ENCODE measurements at regions not wholly inside any gene's neighbourhood (a gene's known extent, or its start where the extent isn't known, plus 50 kb on each side); places are given as distances from the start of the nearest gene placed in this dataset.

DNA sequence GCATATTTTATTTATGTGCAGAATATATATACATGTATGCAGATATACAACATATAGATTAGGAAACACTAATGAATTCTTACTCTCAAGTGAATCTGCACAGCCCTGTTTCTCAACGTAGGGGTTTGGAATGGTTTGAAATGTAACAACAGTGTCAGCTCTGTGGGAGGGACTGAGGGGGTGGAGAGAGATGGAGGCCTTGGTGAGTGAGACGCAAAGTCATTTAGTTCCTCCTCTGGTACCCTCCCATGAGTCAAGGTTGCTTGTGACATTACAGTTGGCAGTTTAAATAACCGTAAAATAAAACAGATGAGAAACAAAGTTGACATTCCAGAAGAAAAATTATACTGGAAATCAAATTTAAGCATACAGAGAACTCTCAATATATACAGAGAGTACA lies 313.0 kb upstream of the PRKD1 start:
- 21% methylated on average over 3 of the region's 3 CpGs for WGBS (ENCODE audit: low lambda C conversion rate)
- Histone ChIP-seq H3K9me3 (no peaks in the 10 kb centered on the region), H3K9me2 (no peaks in the 10 kb centered on the region), H3K79me2 (ENCODE audit: insufficient read depth) (no peaks in the 10 kb centered on the region), H3K27me3 (ENCODE audit: insufficient read depth) (no peaks in the 10 kb centered on the region; the same call in 1 of the 2 replicates), H3K4me3 (ENCODE audit: low read depth in 2 of 2, low read length in 1 of 2) (no peak overlapping the region), H2AFZ (ENCODE audit: low read depth) (no peak overlapping the region), H3F3A (replicated peaks; ENCODE audit: insufficient read depth) (no peaks in the 10 kb centered on the region), H3K4me2 (no peak overlapping the region), H4K20me1 (ENCODE audit: insufficient read depth) (no peaks in the 10 kb centered on the region), H3K27ac (ENCODE audit: low read depth in 2 of 2, low read length in 1 of 2) (no peak overlapping the region), H3K9ac (no peak overlapping the region), H3K36me3 (replicated peaks in 1 of 2; ENCODE audit: control insufficient read depth in 1 of 2, insufficient read depth in 2 of 2, low read length in 1 of 2) (no peaks in the 10 kb centered on the region), H3K4me1 (ENCODE audit: control insufficient read depth in 1 of 2, insufficient read depth in 2 of 2, low read depth in 1 of 2, low read length in 1 of 2) (no peaks in the 10 kb centered on the region)
- POLR2A ChIA-PET = no interaction called here
- no peak for DNase-seq
- no peak for TF ChIP-seq SMC3 (IDR thresholded peaks at IDR 0.05; ENCODE audit: low read depth, low read length)
- TF ChIP-seq YY1 (IDR thresholded peaks at IDR 0.05; ENCODE audit: low read depth) = no peak
- no peak for TF ChIP-seq FOSL2 (IDR thresholded peaks at IDR 0.05; ENCODE audit: borderline replicate concordance, low read depth)
- TF ChIP-seq RFX5 (IDR thresholded peaks at IDR 0.05; ENCODE audit: low read length) = no peak
- TF ChIP-seq, protein P1, sequence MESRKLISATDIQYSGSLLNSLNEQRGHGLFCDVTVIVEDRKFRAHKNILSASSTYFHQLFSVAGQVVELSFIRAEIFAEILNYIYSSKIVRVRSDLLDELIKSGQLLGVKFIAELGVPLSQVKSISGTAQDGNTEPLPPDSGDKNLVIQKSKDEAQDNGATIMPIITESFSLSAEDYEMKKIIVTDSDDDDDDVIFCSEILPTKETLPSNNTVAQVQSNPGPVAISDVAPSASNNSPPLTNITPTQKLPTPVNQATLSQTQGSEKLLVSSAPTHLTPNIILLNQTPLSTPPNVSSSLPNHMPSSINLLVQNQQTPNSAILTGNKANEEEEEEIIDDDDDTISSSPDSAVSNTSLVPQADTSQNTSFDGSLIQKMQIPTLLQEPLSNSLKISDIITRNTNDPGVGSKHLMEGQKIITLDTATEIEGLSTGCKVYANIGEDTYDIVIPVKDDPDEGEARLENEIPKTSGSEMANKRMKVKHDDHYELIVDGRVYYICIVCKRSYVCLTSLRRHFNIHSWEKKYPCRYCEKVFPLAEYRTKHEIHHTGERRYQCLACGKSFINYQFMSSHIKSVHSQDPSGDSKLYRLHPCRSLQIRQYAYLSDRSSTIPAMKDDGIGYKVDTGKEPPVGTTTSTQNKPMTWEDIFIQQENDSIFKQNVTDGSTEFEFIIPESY (IDR thresholded peaks at IDR 0.05; ENCODE audit: borderline replicate concordance, low read depth) = no peak
- TF ChIP-seq NRF1 (IDR thresholded peaks at IDR 0.05; ENCODE audit: low read depth, low read length) = no peak
- no peak for TF ChIP-seq CHD2 (IDR thresholded peaks at IDR 0.05; ENCODE audit: low read length, partially characterized antibody)
- TF ChIP-seq, protein P2, sequence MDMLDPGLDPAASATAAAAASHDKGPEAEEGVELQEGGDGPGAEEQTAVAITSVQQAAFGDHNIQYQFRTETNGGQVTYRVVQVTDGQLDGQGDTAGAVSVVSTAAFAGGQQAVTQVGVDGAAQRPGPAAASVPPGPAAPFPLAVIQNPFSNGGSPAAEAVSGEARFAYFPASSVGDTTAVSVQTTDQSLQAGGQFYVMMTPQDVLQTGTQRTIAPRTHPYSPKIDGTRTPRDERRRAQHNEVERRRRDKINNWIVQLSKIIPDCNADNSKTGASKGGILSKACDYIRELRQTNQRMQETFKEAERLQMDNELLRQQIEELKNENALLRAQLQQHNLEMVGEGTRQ (IDR thresholded peaks at IDR 0.05; ENCODE audit: borderline replicate concordance, low read depth, low read length) = no peak
- TF ChIP-seq MEF2A (IDR thresholded peaks at IDR 0.05; ENCODE audit: borderline replicate concordance, low read depth) = no peak
- TF ChIP-seq FOXJ3 (CRISPR knock-in tag; IDR thresholded peaks at IDR 0.05) = no peak
- TF ChIP-seq POLR2AphosphoS5 (IDR thresholded peaks at IDR 0.05; ENCODE audit: low read depth, low read length) = no peak
- TF ChIP-seq, protein P3, sequence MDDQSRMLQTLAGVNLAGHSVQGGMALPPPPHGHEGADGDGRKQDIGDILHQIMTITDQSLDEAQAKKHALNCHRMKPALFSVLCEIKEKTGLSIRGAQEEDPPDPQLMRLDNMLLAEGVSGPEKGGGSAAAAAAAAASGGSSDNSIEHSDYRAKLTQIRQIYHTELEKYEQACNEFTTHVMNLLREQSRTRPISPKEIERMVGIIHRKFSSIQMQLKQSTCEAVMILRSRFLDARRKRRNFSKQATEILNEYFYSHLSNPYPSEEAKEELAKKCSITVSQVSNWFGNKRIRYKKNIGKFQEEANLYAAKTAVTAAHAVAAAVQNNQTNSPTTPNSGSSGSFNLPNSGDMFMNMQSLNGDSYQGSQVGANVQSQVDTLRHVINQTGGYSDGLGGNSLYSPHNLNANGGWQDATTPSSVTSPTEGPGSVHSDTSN (IDR thresholded peaks at IDR 0.05) = no peak
- no peak for TF ChIP-seq RCOR1 (IDR thresholded peaks at IDR 0.05; ENCODE audit: low read length)
- no peak for TF ChIP-seq ELF1 (IDR thresholded peaks at IDR 0.05)
- TF ChIP-seq MXI1 (IDR thresholded peaks at IDR 0.05; ENCODE audit: low read depth, low read length) = no peak
- TF ChIP-seq, protein P4, sequence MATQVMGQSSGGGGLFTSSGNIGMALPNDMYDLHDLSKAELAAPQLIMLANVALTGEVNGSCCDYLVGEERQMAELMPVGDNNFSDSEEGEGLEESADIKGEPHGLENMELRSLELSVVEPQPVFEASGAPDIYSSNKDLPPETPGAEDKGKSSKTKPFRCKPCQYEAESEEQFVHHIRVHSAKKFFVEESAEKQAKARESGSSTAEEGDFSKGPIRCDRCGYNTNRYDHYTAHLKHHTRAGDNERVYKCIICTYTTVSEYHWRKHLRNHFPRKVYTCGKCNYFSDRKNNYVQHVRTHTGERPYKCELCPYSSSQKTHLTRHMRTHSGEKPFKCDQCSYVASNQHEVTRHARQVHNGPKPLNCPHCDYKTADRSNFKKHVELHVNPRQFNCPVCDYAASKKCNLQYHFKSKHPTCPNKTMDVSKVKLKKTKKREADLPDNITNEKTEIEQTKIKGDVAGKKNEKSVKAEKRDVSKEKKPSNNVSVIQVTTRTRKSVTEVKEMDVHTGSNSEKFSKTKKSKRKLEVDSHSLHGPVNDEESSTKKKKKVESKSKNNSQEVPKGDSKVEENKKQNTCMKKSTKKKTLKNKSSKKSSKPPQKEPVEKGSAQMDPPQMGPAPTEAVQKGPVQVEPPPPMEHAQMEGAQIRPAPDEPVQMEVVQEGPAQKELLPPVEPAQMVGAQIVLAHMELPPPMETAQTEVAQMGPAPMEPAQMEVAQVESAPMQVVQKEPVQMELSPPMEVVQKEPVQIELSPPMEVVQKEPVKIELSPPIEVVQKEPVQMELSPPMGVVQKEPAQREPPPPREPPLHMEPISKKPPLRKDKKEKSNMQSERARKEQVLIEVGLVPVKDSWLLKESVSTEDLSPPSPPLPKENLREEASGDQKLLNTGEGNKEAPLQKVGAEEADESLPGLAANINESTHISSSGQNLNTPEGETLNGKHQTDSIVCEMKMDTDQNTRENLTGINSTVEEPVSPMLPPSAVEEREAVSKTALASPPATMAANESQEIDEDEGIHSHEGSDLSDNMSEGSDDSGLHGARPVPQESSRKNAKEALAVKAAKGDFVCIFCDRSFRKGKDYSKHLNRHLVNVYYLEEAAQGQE (IDR thresholded peaks at IDR 0.05; ENCODE audit: low read depth, low read length) = no peak
- no peak for TF ChIP-seq TEAD4 (IDR thresholded peaks at IDR 0.05; ENCODE audit: borderline replicate concordance, insufficient read depth)
- no peak for TF ChIP-seq EP300 (IDR thresholded peaks at IDR 0.05; ENCODE audit: borderline replicate concordance in 1 of 2, low read depth in 1 of 2, low read length in 1 of 2)
- no peak for TF ChIP-seq RAD21 (IDR thresholded peaks at IDR 0.05; ENCODE audit: low read length)
- CTCF ChIA-PET = no interaction called here

All from SK-N-SH (cell line).